Fibroblast of mammary gland (primary cell): ENCODE measurements at regions not wholly inside any gene's neighbourhood (a gene's known extent, or its start where the extent isn't known, plus 50 kb on each side); places are given as distances from the start of the nearest gene placed in this dataset.
"Not testable (repeated sequence)": the region's sequence is repeated elsewhere in the genome, so short reads cannot be mapped to it uniquely, and the experiment has no call there.

Source experiments
- DNase-seq: peaks from one replicate; pipeline ENCODE4 v3.0.0-alpha.2; 2010; ENCODE audit warnings: low read depth
- H3K4me3 ChIP-seq: 2 replicates; pipeline ENCODE4 v1.5.1; 2011; ENCODE audit warnings: low read depth, mild to moderate bottlenecking, low read length, moderate library complexity; ENCODE audit not compliant: control insufficient read depth
- TF ChIP-seq, protein P1 (sequence below): conservative IDR thresholded peaks from 2 replicates; pipeline ENCODE4 v1.5.1; 2011; ENCODE audit warnings: low read depth, low read length, inconsistent platforms; ENCODE audit not compliant: control insufficient read depth, insufficient read depth

DNA sequence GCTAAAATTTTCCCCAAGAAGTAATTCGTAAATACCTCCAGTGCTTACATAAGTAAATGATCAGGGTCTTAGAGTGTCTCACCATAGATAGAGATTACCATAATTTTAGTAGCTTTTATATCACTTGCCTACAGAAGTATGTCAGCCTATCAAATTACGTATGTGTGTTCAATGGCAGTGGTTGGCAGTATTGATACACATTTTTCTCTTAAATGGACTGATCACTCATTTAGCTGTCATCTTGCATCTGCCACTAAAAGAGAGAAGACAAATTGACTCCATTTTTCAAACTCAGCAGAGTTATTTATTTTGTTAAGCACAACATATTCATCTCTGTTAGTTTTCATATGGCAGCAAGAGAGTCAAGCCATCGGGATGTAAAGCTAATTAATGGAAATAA lies 413.1 kb upstream of the CLEC14A start:
- no peak for DNase-seq
- H3K4me3 ChIP-seq = no peak overlapping the region
- TF ChIP-seq, protein P1, sequence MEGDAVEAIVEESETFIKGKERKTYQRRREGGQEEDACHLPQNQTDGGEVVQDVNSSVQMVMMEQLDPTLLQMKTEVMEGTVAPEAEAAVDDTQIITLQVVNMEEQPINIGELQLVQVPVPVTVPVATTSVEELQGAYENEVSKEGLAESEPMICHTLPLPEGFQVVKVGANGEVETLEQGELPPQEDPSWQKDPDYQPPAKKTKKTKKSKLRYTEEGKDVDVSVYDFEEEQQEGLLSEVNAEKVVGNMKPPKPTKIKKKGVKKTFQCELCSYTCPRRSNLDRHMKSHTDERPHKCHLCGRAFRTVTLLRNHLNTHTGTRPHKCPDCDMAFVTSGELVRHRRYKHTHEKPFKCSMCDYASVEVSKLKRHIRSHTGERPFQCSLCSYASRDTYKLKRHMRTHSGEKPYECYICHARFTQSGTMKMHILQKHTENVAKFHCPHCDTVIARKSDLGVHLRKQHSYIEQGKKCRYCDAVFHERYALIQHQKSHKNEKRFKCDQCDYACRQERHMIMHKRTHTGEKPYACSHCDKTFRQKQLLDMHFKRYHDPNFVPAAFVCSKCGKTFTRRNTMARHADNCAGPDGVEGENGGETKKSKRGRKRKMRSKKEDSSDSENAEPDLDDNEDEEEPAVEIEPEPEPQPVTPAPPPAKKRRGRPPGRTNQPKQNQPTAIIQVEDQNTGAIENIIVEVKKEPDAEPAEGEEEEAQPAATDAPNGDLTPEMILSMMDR = no peak

DNA sequence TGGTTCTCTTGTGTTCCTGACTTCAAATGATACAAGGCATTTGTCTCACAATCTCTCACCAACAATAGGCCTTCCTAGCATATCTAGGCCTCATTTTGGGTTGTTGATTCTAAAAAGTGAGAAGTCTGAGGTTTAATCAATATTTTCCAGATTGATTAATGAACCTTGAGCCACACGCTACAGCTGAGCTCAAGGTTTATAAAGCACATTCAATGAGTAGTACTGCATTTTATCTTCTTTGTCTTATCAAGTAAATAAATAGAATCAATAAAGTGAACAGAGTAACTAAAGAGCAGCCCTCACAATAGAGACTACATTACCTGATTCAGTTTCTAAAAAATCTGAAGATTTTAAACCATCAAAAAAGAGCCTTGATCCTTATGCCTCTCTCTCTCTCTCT lies 407.5 kb upstream of the CLEC14A start:
- TF ChIP-seq, protein P1 = no peak
- DNase-seq = no peak

DNA sequence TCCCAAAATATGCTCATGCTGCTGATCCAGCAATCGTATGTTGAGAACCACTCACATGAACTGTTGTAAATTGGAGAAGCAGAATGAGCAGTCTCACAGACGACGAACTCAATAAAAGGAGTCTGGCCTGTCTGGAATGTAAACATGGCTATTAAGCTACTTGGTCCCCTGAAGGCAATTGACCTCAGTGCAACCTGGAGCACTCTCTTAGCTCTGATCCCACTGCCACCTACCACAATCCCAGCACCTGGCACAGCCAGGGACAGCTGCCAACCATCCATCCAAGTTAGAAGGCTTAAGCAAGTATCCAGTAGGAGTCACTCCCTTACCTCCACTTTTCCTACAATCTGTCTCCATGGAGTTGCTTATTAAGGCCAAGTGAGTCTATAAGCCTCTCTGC lies 406.9 kb upstream of the CLEC14A start:
- no peak for DNase-seq
- no peak overlapping the region for H3K4me3 ChIP-seq
- TF ChIP-seq, protein P1 = no peak

More for the DNA sequence above, 407.5 kb upstream of the CLEC14A start:
- H3K4me3 ChIP-seq = no peak overlapping the region

DNA sequence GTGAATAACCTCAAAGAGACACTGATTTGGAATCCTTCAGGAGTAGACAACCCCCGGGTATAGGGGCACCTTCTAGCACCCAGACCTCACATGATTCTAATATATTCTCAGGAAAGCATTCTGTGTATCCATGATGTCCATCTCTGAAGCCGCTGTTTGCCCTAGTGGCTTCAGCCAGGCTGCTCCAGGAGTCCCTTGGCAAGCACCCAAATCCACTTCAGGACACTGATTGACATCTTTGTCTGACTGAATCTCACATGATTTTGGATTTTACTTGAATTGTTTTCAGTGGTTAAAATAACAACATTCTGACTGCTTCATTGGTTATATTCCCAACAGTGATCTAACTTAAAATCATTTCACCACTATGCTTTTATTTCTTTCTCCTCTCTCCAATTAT lies 390.5 kb upstream of the CLEC14A start:
- TF ChIP-seq, protein P1 = no peak
- no peak overlapping the region for H3K4me3 ChIP-seq
- no peak for DNase-seq

DNA sequence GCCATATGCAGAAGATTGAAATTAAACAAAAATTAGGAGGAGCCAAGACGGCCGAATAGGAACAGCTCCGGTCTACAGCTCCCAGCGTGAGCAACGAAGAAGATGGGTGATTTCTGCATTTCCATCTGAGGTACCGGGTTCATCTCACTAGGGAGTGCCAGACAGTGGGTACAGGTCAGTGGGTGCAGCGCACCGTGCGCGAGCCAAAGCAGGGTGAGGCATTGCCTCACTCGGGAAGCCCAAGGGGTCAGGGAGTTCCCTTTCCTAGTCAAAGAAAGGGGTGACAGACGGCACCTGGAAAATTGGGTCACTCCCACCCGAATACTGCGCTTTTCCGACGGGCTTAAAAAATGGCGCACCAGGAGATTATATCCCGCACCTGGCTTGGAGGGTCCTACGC lies 379.0 kb upstream of the CLEC14A start:
- not testable (repeated sequence) for H3K4me3 ChIP-seq, DNase-seq

DNA sequence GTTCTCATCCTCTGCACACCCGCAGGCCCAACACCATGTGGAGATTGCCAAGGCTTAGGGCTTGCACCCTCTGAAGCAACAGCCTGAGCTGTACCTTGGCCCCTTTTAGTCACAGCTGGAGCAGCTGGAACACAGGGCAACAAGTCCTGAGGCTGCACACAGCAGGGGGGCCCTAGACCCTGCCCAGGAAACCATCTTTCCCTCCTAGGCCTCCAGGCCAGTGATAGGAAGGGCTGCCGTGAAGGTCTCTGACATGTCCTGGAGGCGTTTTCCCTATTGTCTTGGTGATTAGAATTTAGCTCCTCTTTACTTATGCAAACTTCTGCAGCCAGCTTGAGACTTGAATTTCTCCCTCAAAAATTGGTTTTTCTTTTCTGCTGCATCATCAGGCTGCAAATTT lies 373.5 kb upstream of the CLEC14A start:
- DNase-seq = no peak
- TF ChIP-seq, protein P1 = no peak
- H3K4me3 ChIP-seq = no peak overlapping the region

DNA sequence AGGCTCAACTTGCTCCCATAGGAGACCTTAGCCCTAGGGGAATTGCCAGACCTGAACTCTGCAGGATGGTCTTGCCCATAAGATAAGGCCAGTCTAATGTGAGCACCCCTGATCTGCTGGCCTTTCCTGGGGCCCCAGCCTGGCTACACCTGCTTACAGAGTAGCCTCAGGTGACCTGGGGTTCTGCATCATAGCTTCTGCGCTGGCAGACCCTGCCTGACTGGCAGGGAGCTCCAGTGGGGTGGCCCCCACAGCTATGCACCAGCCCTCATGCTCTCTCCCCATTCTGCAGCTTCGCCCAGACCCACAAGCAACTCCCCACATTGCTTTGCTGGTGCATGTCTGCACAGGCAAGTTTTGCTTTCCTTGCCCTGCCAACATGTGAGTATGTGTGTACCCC lies 371.3 kb upstream of the CLEC14A start:
- H3K4me3 ChIP-seq = no peak overlapping the region
- no peak for DNase-seq
- TF ChIP-seq, protein P1 = no peak
